ENCODE measurements at regions not wholly inside any gene's neighbourhood (a gene's known extent, or its start where the extent isn't known, plus 50 kb on each side); places are given as distances from the start of the nearest gene placed in this dataset.

GRCh38 chr4:136922066-136922465, 610.2 kb downstream of the PCDH18 start:
- Histone ChIP-seq H3K27me3 (ENCODE audit: control insufficient read depth, insufficient read depth, low read length) (no peaks in the 10 kb centered on the region), H3K36me3 (ENCODE audit: control insufficient read depth, insufficient read depth, low read length) (no peaks in the 10 kb centered on the region), H3K4me3 (ENCODE audit: low read depth, low read length) (no peak overlapping the region)
- FAIRE-seq (no peak), DNase-seq (ENCODE audit: low read depth) (no peak)
- TF ChIP-seq CTCF (IDR thresholded peaks at IDR 0.05; ENCODE audit: insufficient read depth, low read length, severe bottlenecking): no peak

- TF ChIP-seq CTCF (IDR thresholded peaks at IDR 0.05; ENCODE audit: insufficient read depth, low read length, severe bottlenecking): no peak
- FAIRE-seq: no peak
- Histone ChIP-seq H3K4me3 (ENCODE audit: low read depth, low read length) (no peak overlapping the region), H3K27me3 (ENCODE audit: control insufficient read depth, insufficient read depth, low read length) (no peaks in the 10 kb centered on the region), H3K36me3 (ENCODE audit: control insufficient read depth, insufficient read depth, low read length) (no peaks in the 10 kb centered on the region)
- DNase-seq (ENCODE audit: low read depth): no peak
Measured at GRCh38 chr4:136920092-136920881, 612.0 kb downstream of the PCDH18 start.

GRCh38 chr4:136918772-136919171, 613.5 kb downstream of the PCDH18 start:
- no peak overlapping the region for H3K4me3 ChIP-seq (ENCODE audit: low read depth, low read length)
- TF ChIP-seq CTCF (IDR thresholded peaks at IDR 0.05; ENCODE audit: insufficient read depth, low read length, severe bottlenecking): no peak
- DNase-seq (ENCODE audit: low read depth): no peak
- peak; percentile 64 for FAIRE-seq
- no peaks in the 10 kb centered on the region for H3K27me3 ChIP-seq (ENCODE audit: control insufficient read depth, insufficient read depth, low read length)
- H3K36me3 ChIP-seq (ENCODE audit: control insufficient read depth, insufficient read depth, low read length): no peaks in the 10 kb centered on the region

- no peak for FAIRE-seq
- no peak for TF ChIP-seq CTCF (IDR thresholded peaks at IDR 0.05; ENCODE audit: insufficient read depth, low read length, severe bottlenecking)
- Histone ChIP-seq H3K27me3 (ENCODE audit: control insufficient read depth, insufficient read depth, low read length) (no peaks in the 10 kb centered on the region), H3K4me3 (ENCODE audit: low read depth, low read length) (no peak overlapping the region), H3K36me3 (ENCODE audit: control insufficient read depth, insufficient read depth, low read length) (no peaks in the 10 kb centered on the region)
- no peak for DNase-seq (ENCODE audit: low read depth)
Measured at GRCh38 chr4:136917312-136918110, 614.8 kb downstream of the PCDH18 start.

- Histone ChIP-seq H3K36me3 (ENCODE audit: control insufficient read depth, insufficient read depth, low read length) (no peaks in the 10 kb centered on the region), H3K4me3 (ENCODE audit: low read depth, low read length) (no peak overlapping the region), H3K27me3 (ENCODE audit: control insufficient read depth, insufficient read depth, low read length) (no peaks in the 10 kb centered on the region)
- DNase-seq (ENCODE audit: low read depth) (no peak), FAIRE-seq (no peak)
- no peak for TF ChIP-seq CTCF (IDR thresholded peaks at IDR 0.05; ENCODE audit: insufficient read depth, low read length, severe bottlenecking)
Measured at GRCh38 chr4:136909626-136910025, 622.7 kb downstream of the PCDH18 start.
